AG04449 (cell line): ENCODE measurements at regions not wholly inside any gene's neighbourhood (a gene's known extent, or its start where the extent isn't known, plus 50 kb on each side); places are given as distances from the start of the nearest gene placed in this dataset.

Experiments
- CTCF ChIA-PET: fragments of 350-600 bp; formaldehyde crosslinking; extraction: SDS; loops from one replicate; lab custom pipeline; 2021; ENCODE audit warnings: antibody characterized with exemption; lab: Yijun Ruan, JAX
- POLR2A ChIA-PET: fragments of 400-600, 350-600 bp; formaldehyde crosslinking; extraction: SDS; loops from one replicate; lab custom pipeline; 2020; ENCODE audit warnings: antibody characterized with exemption, inconsistent platforms; lab: Yijun Ruan, JAX
- DNase-seq: peaks from one replicate; pipeline ENCODE4 v3.0.0-alpha.2; 2010; ENCODE audit warnings: low read depth, low spot score
- H3K4me3 ChIP-seq: 2 replicates; pipeline ENCODE4 v1.5.1; 2011; ENCODE audit warnings: low read depth, mild to moderate bottlenecking, control low read depth, low read length
- CTCF ChIP-seq: IDR thresholded peaks from one replicate; pipeline ENCODE4 v1.5.1; 2011; ENCODE audit warnings: mild to moderate bottlenecking, moderate library complexity, low read length, control low read depth, inconsistent platforms; ENCODE audit not compliant: insufficient read depth; ENCODE audit errors: missing control alignments

GRCh38 chr9:129322022-129322621, 144.1 kb upstream of the IER5L start:
- ChIA-PET POLR2A (interaction anchor here (0.9 to 2.7 kb wide), 4 partner anchors 144 to 191 kb away, joined by 4 to 25 read pairs (median 6); partner anchors contain the start of gene IER5L), CTCF (interaction anchor here (1.3 to 2.8 kb wide), 4 partner anchors 9 to 302 kb away, joined by 3 to 12 read pairs (median 4); no protein-coding TSS in a partner anchor)
- no peak for TF ChIP-seq CTCF
- H3K4me3 ChIP-seq, result no peak overlapping the region
- DNase-seq, result no peak

- POLR2A ChIA-PET, result interaction anchor here (0.6 to 2.7 kb wide), 10 partner anchors 12 to 1653 kb away, joined by 3 to 25 read pairs (median 4); partner anchors contain the start of gene IER5L
- peak overlapping the region; percentile 61 for H3K4me3 ChIP-seq
- DNase-seq, result no peak
- no peak for TF ChIP-seq CTCF
- CTCF ChIA-PET, result interaction anchor here (0.6 to 2.8 kb wide), 9 partner anchors 10 to 292 kb away, joined by 3 to 12 read pairs (median 6); no protein-coding TSS in a partner anchor
Observed at GRCh38 chr9:129321286-129322021, 143.4 kb upstream of the IER5L start.

GRCh38 chr9:129320575-129321285, 142.7 kb upstream of the IER5L start:
- DNase-seq, result peak; percentile 63
- ChIA-PET CTCF (interaction anchor here (0.6 to 2.8 kb wide), 13 partner anchors 9 to 304 kb away, joined by 3 to 12 read pairs (median 6); no protein-coding TSS in a partner anchor), POLR2A (interaction anchor here (0.6 to 2.7 kb wide), 13 partner anchors 13 to 1654 kb away, joined by 3 to 25 read pairs (median 3); partner anchors contain the start of gene IER5L)
- no peak for TF ChIP-seq CTCF
- H3K4me3 ChIP-seq, result peak overlapping the region; percentile 61

- H3K4me3 ChIP-seq, result peak overlapping the region; percentile 48
- CTCF ChIA-PET, result interaction anchor here (0.8 to 2.8 kb wide), 13 partner anchors 9 to 322 kb away, joined by 3 to 9 read pairs (median 5); partner anchors contain the start of gene ASB6
- TF ChIP-seq CTCF, result no peak
Observed at GRCh38 chr9:129319938-129320481, 141.9 kb upstream of the IER5L start.

GRCh38 chr9:129319076-129319937, 141.2 kb upstream of the IER5L start:
- TF ChIP-seq CTCF, result no peak
- no peak for DNase-seq
- ChIA-PET POLR2A (interaction anchor here (1.3 to 2.7 kb wide), 3 partner anchors 142 to 181 kb away, joined by 5 to 25 read pairs (median 12); partner anchors contain the start of gene IER5L), CTCF (interaction anchor here (0.8 to 2.8 kb wide), 9 partner anchors 14 to 323 kb away, joined by 3 to 9 read pairs (median 4); partner anchors contain the start of gene ASB6)
- H3K4me3 ChIP-seq, result no peak overlapping the region

More at GRCh38 chr9:129319938-129320481, 141.9 kb upstream of the IER5L start:
- POLR2A ChIA-PET, result interaction anchor here (1.0 to 2.7 kb wide), 8 partner anchors 14 to 300 kb away, joined by 3 to 25 read pairs (median 4); partner anchors contain the start of gene IER5L
- DNase-seq, result no peak
